GM12878 (cell line): ENCODE measurements at regions not wholly inside any gene's neighbourhood (a gene's known extent, or its start where the extent isn't known, plus 50 kb on each side); places are given as distances from the start of the nearest gene placed in this dataset.

ENCODE experiments used
- ATAC-seq: fragments of 200-7000 bp; cut with Tn5 transposase; 3 replicates; pipeline ENCODE4 v1.9.1; 2020; ENCODE audit warnings: mild to moderate bottlenecking, moderate library complexity
- BruUV-seq: library from RNA; stranded (reverse); fragments of 400-500 nt; replicated peaks from 2 replicates; lab custom pipeline; 2021; lab: Mats Ljungman, UMichigan
- CTCF ChIA-PET: fragments of 300-600 bp; sonication (Branson Sonifier 250); formaldehyde crosslinking; extraction: SDS; loops from one replicate; lab custom pipeline; 2021; ENCODE audit warnings: inconsistent platforms; lab: Yijun Ruan, JAX
- POLR2A ChIA-PET: fragments of 350-600 bp; formaldehyde crosslinking; extraction: SDS; loops from one replicate; lab custom pipeline; 2021; ENCODE audit warnings: inconsistent platforms; lab: Charles Lee
- RAD21 ChIA-PET: fragments of 300-600 bp; sonication (Branson Sonifier 250); formaldehyde crosslinking; loops from one replicate; lab custom pipeline; 2023; ENCODE audit warnings: antibody characterized with exemption; ENCODE audit not compliant: unreplicated experiment; lab: Charles Lee
- SMC1A ChIA-PET: fragments of 300-600 bp; sonication (Branson Sonifier 250); formaldehyde crosslinking; loops from one replicate; lab custom pipeline; 2023; ENCODE audit not compliant: unreplicated experiment, uncharacterized antibody; lab: Charles Lee
- DNase-seq: peaks from one replicate; pipeline ENCODE4 v3.0.0-alpha.2; 2011; ENCODE audit warnings: low read depth, low spot score
- FAIRE-seq: peaks from 3 replicates; lab custom pipeline; 2011; peaks lifted over from hg19 to GRCh38; lab: Jason Lieb, UNC
- H2AFZ ChIP-seq: 2 replicates; pipeline ENCODE4 v1.6.0; 2011; ENCODE audit warnings: low read depth, low read length, control low read depth; ENCODE audit not compliant: control insufficient read depth
- H3K27ac ChIP-seq: 2 replicates; pipeline ENCODE4 v1.5.1; 2011; ENCODE audit warnings: control low read depth; ENCODE audit not compliant: control insufficient read depth, insufficient read depth
- H3K27me3 ChIP-seq, 2 experiments: replicated peaks in 1 of 2; 2 replicates each; pipeline versions ENCODE4 v1.6.0 to v1.6.1; 2011; ENCODE audit warnings: low read length in 1 of 2; ENCODE audit not compliant: control insufficient read depth in 2 of 2, insufficient read depth in 2 of 2
- H3K36me3 ChIP-seq, 2 experiments: 2 replicates each; pipeline ENCODE4 v1.5.1; 2011; ENCODE audit warnings: low read length in 1 of 2; ENCODE audit not compliant: control insufficient read depth in 2 of 2, insufficient read depth in 2 of 2
- H3K4me1 ChIP-seq: 2 replicates; pipeline ENCODE4 v1.6.1; 2011; ENCODE audit warnings: mild to moderate bottlenecking, low read length, moderate library complexity, mixed read lengths; ENCODE audit not compliant: control insufficient read depth, insufficient read depth
- H3K4me2 ChIP-seq: 2 replicates; pipeline ENCODE4 v1.6.0; 2011; ENCODE audit warnings: control low read depth; ENCODE audit not compliant: control insufficient read depth, insufficient read depth
- H3K4me3 ChIP-seq: fragments of 200-600 bp; sonication (generic); 2 replicates; pipeline ENCODE4 v1.5.1; 2016
- H3K79me2 ChIP-seq: 2 replicates; pipeline ENCODE4 v1.6.0; 2011; ENCODE audit warnings: low read length; ENCODE audit not compliant: control insufficient read depth, insufficient read depth
- H3K9ac ChIP-seq: 2 replicates; pipeline ENCODE4 v1.8.0; 2011; ENCODE audit warnings: low read length, control low read depth, mixed read lengths; ENCODE audit not compliant: control insufficient read depth, insufficient read depth
- H3K9me3 ChIP-seq: replicated peaks from 3 replicates; pipeline ENCODE4 v1.5.1; 2011; ENCODE audit warnings: mild to moderate bottlenecking, low read length; ENCODE audit not compliant: control insufficient read depth, insufficient read depth
- H4K20me1 ChIP-seq: 2 replicates; pipeline ENCODE4 v1.6.0; 2011; ENCODE audit not compliant: control insufficient read depth, insufficient read depth
- BCL3 ChIP-seq: IDR thresholded peaks from 2 replicates; pipeline ENCODE4 v1.6.1; 2011; ENCODE audit warnings: borderline replicate concordance, low read depth, mild to moderate bottlenecking, moderate library complexity, low read length; ENCODE audit not compliant: insufficient read depth, poor library complexity, severe bottlenecking
- CHD4 ChIP-seq: fragments of 200-600 bp; sonication (generic); IDR thresholded peaks from 2 replicates; pipeline ENCODE4 v1.6.1; 2016; ENCODE audit warnings: mild to moderate bottlenecking
- CTCF ChIP-seq, 3 experiments: IDR thresholded peaks in 2 of 3; conservative IDR thresholded peaks in 1 of 3; 2 replicates each; pipeline ENCODE4 v1.5.1; 2011; ENCODE audit warnings: low read depth in 3 of 3, low read length in 3 of 3, mild to moderate bottlenecking in 3 of 3, control low read depth in 2 of 3, moderate library complexity in 2 of 3, inconsistent platforms in 1 of 3, mixed read lengths in 1 of 3; ENCODE audit not compliant: control insufficient read depth in 2 of 3, insufficient read depth in 1 of 3; ENCODE audit errors: extremely low read depth in 1 of 3
- MYC ChIP-seq: IDR thresholded peaks from 2 replicates; pipeline ENCODE4 v1.6.1; 2011; ENCODE audit warnings: mild to moderate bottlenecking, low read length, moderate library complexity, inconsistent platforms; ENCODE audit not compliant: insufficient read depth, insufficient replicate concordance, insufficient read length, severe bottlenecking
- NFYB ChIP-seq: IDR thresholded peaks from 2 replicates; pipeline ENCODE4 v1.6.1; 2011; ENCODE audit warnings: low read depth, mild to moderate bottlenecking, low read length, improper control_type of control experiment, moderate library complexity; ENCODE audit not compliant: insufficient read depth
- PRDM15 ChIP-seq: fragments of 450-650 bp; formaldehyde crosslinking; IDR thresholded peaks from 2 replicates; pipeline ENCODE4 v1.4.0; 2020; ENCODE audit warnings: mild to moderate bottlenecking, moderate library complexity
- SIN3A ChIP-seq: IDR thresholded peaks from 2 replicates; pipeline ENCODE4 v1.6.1; 2012; ENCODE audit warnings: low read depth, low read length, improper control_type of control experiment
- SP1 ChIP-seq: IDR thresholded peaks from one replicate; pipeline ENCODE4 v1.6.1; 2011; ENCODE audit warnings: low read depth, low read length
- ZNF687 ChIP-seq: fragments of 450-650 bp; IDR thresholded peaks from 2 replicates; pipeline ENCODE4 v1.6.1; 2017; ENCODE audit warnings: mild to moderate bottlenecking, moderate library complexity
- ZZZ3 ChIP-seq: IDR thresholded peaks from 2 replicates; pipeline ENCODE4 v1.6.1; 2011; ENCODE audit warnings: low read depth; ENCODE audit not compliant: control insufficient read depth, insufficient read length
- WGBS: methylation state at CpG from one replicate; pipeline ENCODE4 v1.1.6; 2016; ENCODE audit warnings: low lambda C conversion rate; ENCODE audit not compliant: insufficient replicate concordance, insufficient coverage; ENCODE audit errors: missing lambda C conversion rate; 5-methylcytosine and 5-hydroxymethylcytosine counted together
- in situ Hi-C: fragments of 300-500 bp; cut with MboI; formaldehyde crosslinking; loops from 9 replicates; pipeline ENCODE4 v1.14.3; 2018; ENCODE audit warnings: mixed read lengths
- intact Hi-C: fragments of 100-400 bp; cut with micrococcal nuclease; formaldehyde crosslinking; loops from one replicate; pipeline ENCODE4 v1.14.2; 2022; ENCODE audit not compliant: unreplicated experiment

DNA sequence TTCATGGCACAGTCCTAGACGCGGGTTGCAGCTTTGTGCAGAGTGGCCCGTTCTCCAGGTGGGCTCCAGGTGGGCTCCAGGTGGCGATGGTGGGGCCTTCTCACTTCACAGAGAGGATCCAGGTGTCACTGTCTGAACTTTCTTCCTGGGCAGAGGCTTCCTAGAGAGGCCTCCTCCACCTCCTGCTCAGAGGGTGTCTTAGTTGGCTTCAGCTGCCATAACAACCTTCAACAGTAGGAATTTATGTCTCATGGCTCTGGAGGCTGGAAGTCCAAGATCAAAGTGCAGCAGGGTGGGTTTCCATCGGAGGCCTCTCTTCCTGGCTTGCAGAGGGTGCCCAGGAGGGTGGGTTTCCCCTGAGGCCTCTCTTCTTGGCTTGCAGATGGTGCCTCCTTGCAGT is 125.1 kb downstream of the GLRX3 start:
- in situ Hi-C loops (no loop called here), intact Hi-C loops (no loop called here)
- CTCF ChIA-PET = no interaction called here
- RAD21 ChIA-PET = no interaction called here
- no peak overlapping the region for H3K4me2 ChIP-seq
- H4K20me1 ChIP-seq = no peaks in the 10 kb centered on the region
- SMC1A ChIA-PET = no interaction called here
- H3K9me3 ChIP-seq = no peaks in the 10 kb centered on the region; the same call in 1 of the 3 replicates
- no peak for ATAC-seq
- H3K36me3 ChIP-seq = no peaks in the 10 kb centered on the region; a peak in 1 of 4 replicates
- BruUV-seq = no TSS peak
- H2AFZ ChIP-seq = no peak overlapping the region
- FAIRE-seq = no peak
- no peak for DNase-seq
- H3K9ac ChIP-seq = no peak overlapping the region
- no peaks in the 10 kb centered on the region for H3K4me1 ChIP-seq
- 28% methylated on average over 5 of the region's 5 CpGs for WGBS
- H3K27ac ChIP-seq = no peak overlapping the region
- H3K4me3 ChIP-seq = no peak overlapping the region
- H3K79me2 ChIP-seq = no peaks in the 10 kb centered on the region
- POLR2A ChIA-PET = no interaction called here
- no peak for TF ChIP-seq CHD4
- no peak for TF ChIP-seq SP1
- TF ChIP-seq SIN3A = no peak
- TF ChIP-seq ZZZ3 = no peak
- no peak for TF ChIP-seq ZNF687
- no peak for TF ChIP-seq MYC
- no peak for TF ChIP-seq CTCF (IDR thresholded peaks at IDR 0.05 in 2 of 3, conservative IDR thresholded peaks at IDR 0.05 in 1 of 3; ENCODE audit: control insufficient read depth in 2 of 3, extremely low read depth in 1 of 3, insufficient read depth in 1 of 3, low read depth in 3 of 3, low read length in 3 of 3)
- no peak for TF ChIP-seq BCL3
- TF ChIP-seq PRDM15 = no peak
- TF ChIP-seq NFYB = no peak
- H3K27me3 ChIP-seq = no peaks in the 10 kb centered on the region
